ENCODE measurements at regions not wholly inside any gene's neighbourhood (a gene's known extent, or its start where the extent isn't known, plus 50 kb on each side); places are given as distances from the start of the nearest gene placed in this dataset.

- no peaks in the 10 kb centered on the region for H3K36me3 ChIP-seq
- TF ChIP-seq, protein P1, sequence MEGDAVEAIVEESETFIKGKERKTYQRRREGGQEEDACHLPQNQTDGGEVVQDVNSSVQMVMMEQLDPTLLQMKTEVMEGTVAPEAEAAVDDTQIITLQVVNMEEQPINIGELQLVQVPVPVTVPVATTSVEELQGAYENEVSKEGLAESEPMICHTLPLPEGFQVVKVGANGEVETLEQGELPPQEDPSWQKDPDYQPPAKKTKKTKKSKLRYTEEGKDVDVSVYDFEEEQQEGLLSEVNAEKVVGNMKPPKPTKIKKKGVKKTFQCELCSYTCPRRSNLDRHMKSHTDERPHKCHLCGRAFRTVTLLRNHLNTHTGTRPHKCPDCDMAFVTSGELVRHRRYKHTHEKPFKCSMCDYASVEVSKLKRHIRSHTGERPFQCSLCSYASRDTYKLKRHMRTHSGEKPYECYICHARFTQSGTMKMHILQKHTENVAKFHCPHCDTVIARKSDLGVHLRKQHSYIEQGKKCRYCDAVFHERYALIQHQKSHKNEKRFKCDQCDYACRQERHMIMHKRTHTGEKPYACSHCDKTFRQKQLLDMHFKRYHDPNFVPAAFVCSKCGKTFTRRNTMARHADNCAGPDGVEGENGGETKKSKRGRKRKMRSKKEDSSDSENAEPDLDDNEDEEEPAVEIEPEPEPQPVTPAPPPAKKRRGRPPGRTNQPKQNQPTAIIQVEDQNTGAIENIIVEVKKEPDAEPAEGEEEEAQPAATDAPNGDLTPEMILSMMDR (IDR thresholded peaks at IDR 0.05 in 8 of 11, conservative IDR thresholded peaks at IDR 0.05 in 3 of 11), result no peak
- TF ChIP-seq POLR2AphosphoS5 (IDR thresholded peaks at IDR 0.05), result no peak
- H3K4me3 ChIP-seq, result no peak overlapping the region
- 75 to 90% (median 82%) methylated on average over 4 of the region's 4 CpGs for WGBS, 5 donors
- DNase-seq, result no peak
- intact Hi-C loops (cut with DNase I; ENCODE audit: low total_unique reads), result no loop called here
- H3K27ac ChIP-seq, result no peak overlapping the region
- H3K27me3 ChIP-seq (replicated peaks in 1 of 7), result no peaks in the 10 kb centered on the region
- H3K9me3 ChIP-seq, result peaks cover 0 to 3% (median 0%) of the 10 kb centered on the region in 8 donors
- no peaks in the 10 kb centered on the region for H3K4me1 ChIP-seq
Measured at GRCh38 chr3:78050276-78051065, 1010.6 kb downstream of the ROBO2 start.

GRCh38 chr3:78052746-78053145, 1012.8 kb downstream of the ROBO2 start:
- intact Hi-C loops (cut with DNase I; ENCODE audit: low total_unique reads), result no loop called here
- TF ChIP-seq, protein P1 (IDR thresholded peaks at IDR 0.05 in 8 of 11, conservative IDR thresholded peaks at IDR 0.05 in 3 of 11), result no peak
- TF ChIP-seq POLR2AphosphoS5 (IDR thresholded peaks at IDR 0.05) (no peak), POLR2A (IDR thresholded peaks at IDR 0.05) (no peak)
- WGBS, 5 donors, result 73 to 87% (median 84%) methylated on average over 8 of the region's 8 CpGs
- H3K27me3 ChIP-seq (replicated peaks in 1 of 7), result no peaks in the 10 kb centered on the region
- peaks cover 0 to 7% (median 0%) of the 10 kb centered on the region in 8 donors for H3K9me3 ChIP-seq
- H3K27ac ChIP-seq, result no peak overlapping the region
- no peak overlapping the region for H3K4me3 ChIP-seq
- DNase-seq, result no peak
- H3K4me1 ChIP-seq, result no peaks in the 10 kb centered on the region
- H3K36me3 ChIP-seq, result no peaks in the 10 kb centered on the region

DNA sequence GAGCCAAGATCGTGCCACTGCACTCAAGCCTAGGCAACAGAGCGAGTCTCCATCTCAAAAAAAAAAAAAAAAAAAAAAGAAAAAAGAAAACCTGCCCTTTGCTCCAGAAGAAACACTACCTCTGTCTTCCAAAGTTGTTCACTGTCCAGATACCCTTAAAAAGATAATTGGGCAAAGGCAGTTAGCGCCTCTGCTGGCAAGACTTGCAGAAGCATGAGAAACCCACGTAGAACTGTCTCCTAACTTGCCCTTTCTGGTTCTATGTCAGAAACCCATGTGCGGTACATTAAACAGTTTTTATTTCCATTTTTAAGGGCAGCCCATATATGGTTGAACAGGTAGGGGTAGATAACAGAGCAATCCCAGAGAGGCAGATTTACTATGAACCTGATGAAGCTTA, 1026.4 kb downstream of the ROBO2 start:
- Histone ChIP-seq H3K27me3 (replicated peaks in 1 of 7) (no peaks in the 10 kb centered on the region), H3K4me1 (no peaks in the 10 kb centered on the region), H3K9me3 (peaks cover 0 to 8% (median 0%) of the 10 kb centered on the region in 8 donors), H3K27ac (no peak overlapping the region), H3K4me3 (no peak overlapping the region), H3K36me3 (no peaks in the 10 kb centered on the region)
- TF ChIP-seq POLR2AphosphoS5 (IDR thresholded peaks at IDR 0.05), result no peak
- TF ChIP-seq POLR2A (IDR thresholded peaks at IDR 0.05), result no peak
- TF ChIP-seq, protein P1 (IDR thresholded peaks at IDR 0.05 in 8 of 11, conservative IDR thresholded peaks at IDR 0.05 in 3 of 11), result no peak
- DNase-seq, result no peak
- 81 to 96% (median 89%) methylated on average over 5 of the region's 5 CpGs for WGBS, 5 donors
- intact Hi-C loops (cut with DNase I; ENCODE audit: low total_unique reads), result no loop called here

DNA sequence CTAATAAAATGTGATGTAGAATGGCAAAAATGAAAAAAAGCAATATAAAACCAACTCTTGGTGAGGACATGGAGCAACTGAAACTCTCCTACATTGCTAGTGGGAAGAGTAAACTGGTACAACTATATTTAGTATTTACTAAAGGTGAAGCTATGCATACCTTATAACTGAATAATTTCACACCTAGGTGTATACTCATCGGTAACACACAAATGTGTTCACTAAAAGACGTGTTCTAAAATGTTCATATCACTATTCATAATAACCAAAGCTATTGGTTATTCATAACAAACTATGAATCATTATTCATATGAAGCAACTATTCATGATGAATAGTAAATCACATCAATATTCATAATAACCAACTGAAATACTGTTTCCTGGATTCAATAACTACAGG, 1030.3 kb downstream of the ROBO2 start:
- 83 to 98% (median 89%) methylated on average over 2 of the region's 2 CpGs for WGBS, 5 donors
- H3K27me3 ChIP-seq (replicated peaks in 1 of 7), result no peaks in the 10 kb centered on the region
- no peak overlapping the region for H3K27ac ChIP-seq
- H3K9me3 ChIP-seq, result peaks cover 0 to 6% (median 0%) of the 10 kb centered on the region in 8 donors
- TF ChIP-seq, protein P1 (IDR thresholded peaks at IDR 0.05 in 8 of 11, conservative IDR thresholded peaks at IDR 0.05 in 3 of 11), result no peak
- H3K36me3 ChIP-seq, result no peaks in the 10 kb centered on the region
- H3K4me1 ChIP-seq, result no peaks in the 10 kb centered on the region
- H3K4me3 ChIP-seq, result no peak overlapping the region
- DNase-seq, result no peak
- intact Hi-C loops (cut with DNase I; ENCODE audit: low total_unique reads), result no loop called here
